ENCODE measurements at regions not wholly inside any gene's neighbourhood (a gene's known extent, or its start where the extent isn't known, plus 50 kb on each side); places are given as distances from the start of the nearest gene placed in this dataset.

GRCh38 chr12:19964549-19964948 is 403.8 kb upstream of the PDE3A start:
- ChIA-PET POLR2A (no interaction called here), CTCF (interaction anchor here (1.4 kb wide), 1 partner anchor 49 kb away, joined by 3 read pairs; no protein-coding TSS in a partner anchor)
- no peak for DNase-seq (ENCODE audit: low read depth, low spot score)
- no peak for TF ChIP-seq CTCF (IDR thresholded peaks at IDR 0.05; ENCODE audit: insufficient read depth, low read length, missing control alignments)
- H3K4me3 ChIP-seq (ENCODE audit: low read depth, low read length), result no peak overlapping the region

DNA sequence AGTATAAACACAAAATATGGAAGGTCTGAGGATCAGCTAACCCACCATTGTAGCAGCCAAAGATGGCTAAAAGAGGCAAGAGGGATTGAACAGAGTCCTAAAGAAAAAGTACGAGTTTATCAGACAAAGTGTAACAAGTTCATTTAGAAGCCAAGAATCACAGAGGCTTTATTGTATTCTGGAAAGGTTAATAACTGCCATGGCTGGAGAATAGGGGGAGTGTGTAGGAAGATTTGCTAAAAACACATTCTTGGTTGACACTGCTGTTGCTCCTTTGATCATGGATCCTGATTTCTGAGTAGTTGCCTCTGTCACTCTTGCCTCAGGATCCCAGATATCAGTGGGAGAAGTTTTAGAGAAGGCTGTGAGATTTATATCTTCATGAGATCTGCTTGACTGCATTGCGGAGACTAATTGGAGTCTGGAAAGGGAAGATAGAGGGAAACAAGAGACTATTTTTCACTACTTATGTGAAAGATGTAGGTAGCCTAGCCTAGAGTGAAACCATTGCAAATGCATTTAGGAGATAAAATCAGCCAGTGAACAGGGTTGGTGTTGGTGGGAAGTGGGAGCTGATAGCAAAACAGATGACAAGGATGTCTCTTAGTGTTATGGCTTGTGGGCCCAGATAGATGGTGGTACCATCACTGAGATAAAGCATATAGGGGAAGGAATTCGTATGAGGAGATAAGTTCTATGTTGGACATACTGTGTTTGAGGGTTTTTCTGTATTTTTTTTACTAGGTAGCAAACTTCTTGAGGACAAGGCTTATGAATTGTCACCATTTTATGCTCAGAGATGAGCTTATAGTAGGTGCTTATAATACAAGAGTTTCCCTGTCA is 402.9 kb upstream of the PDE3A start:
- no peak for TF ChIP-seq CTCF (IDR thresholded peaks at IDR 0.05; ENCODE audit: insufficient read depth, low read length, missing control alignments)
- ChIA-PET CTCF (interaction anchor here (1.6 kb wide), 1 partner anchor 19 kb away, joined by 5 read pairs; no protein-coding TSS in a partner anchor), POLR2A (no interaction called here)
- DNase-seq (ENCODE audit: low read depth, low spot score), result no peak
- no peak overlapping the region for H3K4me3 ChIP-seq (ENCODE audit: low read depth, low read length)

GRCh38 chr12:19967001-19967400 is 401.3 kb upstream of the PDE3A start:
- DNase-seq (ENCODE audit: low read depth, low spot score), result no peak
- no peak for TF ChIP-seq CTCF (IDR thresholded peaks at IDR 0.05; ENCODE audit: insufficient read depth, low read length, missing control alignments)
- H3K4me3 ChIP-seq (ENCODE audit: low read depth, low read length), result no peak overlapping the region
- CTCF ChIA-PET, result interaction anchor here (1.6 kb wide), 1 partner anchor 21 kb away, joined by 5 read pairs; no protein-coding TSS in a partner anchor
- POLR2A ChIA-PET, result interaction anchor here (0.7 kb wide), 1 partner anchor 412 kb away, joined by 3 read pairs; no protein-coding TSS in a partner anchor

- H3K4me3 ChIP-seq (ENCODE audit: low read depth, low read length), result no peak overlapping the region
- TF ChIP-seq CTCF (IDR thresholded peaks at IDR 0.05; ENCODE audit: insufficient read depth, low read length, missing control alignments), result no peak
- POLR2A ChIA-PET, result interaction anchor here (0.7 kb wide), 1 partner anchor 21 kb away, joined by 5 read pairs; no protein-coding TSS in a partner anchor
- CTCF ChIA-PET, result no interaction called here
- peak; percentile 94 for DNase-seq (ENCODE audit: low read depth, low spot score)
Measured at GRCh38 chr12:19967431-19967830, 400.9 kb upstream of the PDE3A start.

GRCh38 chr12:19970116-19970515 is 398.2 kb upstream of the PDE3A start:
- CTCF ChIA-PET, result interaction anchor here (1.3 kb wide), 1 partner anchor 224 kb away, joined by 3 read pairs; no protein-coding TSS in a partner anchor
- TF ChIP-seq CTCF (IDR thresholded peaks at IDR 0.05; ENCODE audit: insufficient read depth, low read length, missing control alignments), result no peak
- no peak overlapping the region for H3K4me3 ChIP-seq (ENCODE audit: low read depth, low read length)
- POLR2A ChIA-PET, result interaction anchor here (0.7 kb wide), 1 partner anchor 54 kb away, joined by 4 read pairs; no protein-coding TSS in a partner anchor
- peak; percentile 72 for DNase-seq (ENCODE audit: low read depth, low spot score)

GRCh38 chr12:19970821-19971220 is 397.5 kb upstream of the PDE3A start:
- ChIA-PET POLR2A (no interaction called here), CTCF (interaction anchor here (1.7 kb wide), 1 partner anchor 9 kb away, joined by 5 read pairs; no protein-coding TSS in a partner anchor)
- TF ChIP-seq CTCF (IDR thresholded peaks at IDR 0.05; ENCODE audit: insufficient read depth, low read length, missing control alignments), result no peak
- DNase-seq (ENCODE audit: low read depth, low spot score), result no peak
- no peak overlapping the region for H3K4me3 ChIP-seq (ENCODE audit: low read depth, low read length)
